OCI-LY1 (cell line): ENCODE measurements at regions not wholly inside any gene's neighbourhood (a gene's known extent, or its start where the extent isn't known, plus 50 kb on each side); places are given as distances from the start of the nearest gene placed in this dataset.

Experiments used
- H2AFZ ChIP-seq: fragments of 200-600 bp; sonication (generic), shearing (Covaris generic); 2 replicates; pipeline ENCODE4 v1.6.0; 2014; ENCODE audit warnings: antibody characterized with exemption, mild to moderate bottlenecking, low read length
- H3F3A ChIP-seq: fragments of 200-600 bp; sonication (generic), shearing (Covaris generic); 2 replicates; pipeline ENCODE4 v1.6.0; 2014; ENCODE audit warnings: mild to moderate bottlenecking, antibody characterized with exemption, low read length, moderate library complexity; ENCODE audit not compliant: insufficient read depth
- H3K27ac ChIP-seq: fragments of 200-600 bp; sonication (generic); 2 replicates; pipeline ENCODE4 v1.5.1; 2014; ENCODE audit warnings: low read length, mixed run types, mild to moderate bottlenecking, low read depth; ENCODE audit not compliant: poor library complexity, severe bottlenecking
- H3K27me3 ChIP-seq: fragments of 200-600 bp; sonication (generic); 2 replicates; pipeline ENCODE4 v1.6.0; 2014; ENCODE audit warnings: antibody characterized with exemption, mild to moderate bottlenecking, low read length, moderate library complexity; ENCODE audit not compliant: insufficient read depth
- H3K36me3 ChIP-seq: fragments of 200-600 bp; sonication (generic); 2 replicates; pipeline ENCODE4 v1.6.1; 2014; ENCODE audit warnings: mild to moderate bottlenecking, antibody characterized with exemption, low read length, moderate library complexity, mixed read lengths; ENCODE audit not compliant: insufficient read depth
- H3K4me1 ChIP-seq: fragments of 200-600 bp; sonication (generic); 2 replicates; pipeline ENCODE4 v1.5.1; 2014; ENCODE audit warnings: mild to moderate bottlenecking, low read length, moderate library complexity; ENCODE audit not compliant: insufficient read depth, severe bottlenecking
- H3K4me2 ChIP-seq: fragments of 200-600 bp; sonication (generic), shearing (Covaris generic); 2 replicates; pipeline ENCODE4 v1.6.1; 2014; ENCODE audit warnings: low read length
- H3K4me3 ChIP-seq: fragments of 200-600 bp; sonication (generic); 2 replicates; pipeline ENCODE4 v1.5.1; 2014; ENCODE audit warnings: low read length, low read depth, mild to moderate bottlenecking, mixed read lengths; ENCODE audit not compliant: poor library complexity, severe bottlenecking
- H3K79me2 ChIP-seq: fragments of 200-600 bp; shearing (Covaris generic); 2 replicates; pipeline ENCODE4 v1.6.1; 2016; ENCODE audit warnings: mixed run types, low read length, mixed read lengths; ENCODE audit not compliant: insufficient read depth
- H3K9ac ChIP-seq: fragments of 200-600 bp; sonication (generic), shearing (Covaris generic); 2 replicates; pipeline ENCODE4 v1.6.1; 2014; ENCODE audit warnings: mild to moderate bottlenecking, low read length, mixed read lengths
- H3K9me2 ChIP-seq: fragments of 200-600 bp; sonication (generic), shearing (Covaris generic); 2 replicates; pipeline ENCODE4 v1.6.1; 2014; ENCODE audit warnings: low read depth, mild to moderate bottlenecking, low read length, mixed read lengths
- H3K9me3 ChIP-seq: fragments of 200-600 bp; shearing (Covaris generic); 2 replicates; pipeline ENCODE4 v1.6.1; 2014; ENCODE audit warnings: low read length, mixed read lengths
- H4K20me1 ChIP-seq: fragments of 200-600 bp; sonication (generic), shearing (Covaris generic); 2 replicates; pipeline ENCODE4 v1.6.0; 2016; ENCODE audit warnings: mild to moderate bottlenecking, low read length; ENCODE audit not compliant: insufficient read depth
- EZH2 ChIP-seq: fragments of 200-600 bp; sonication (generic), shearing (Covaris generic); IDR thresholded peaks from 2 replicates; pipeline ENCODE4 v1.8.0; 2017; ENCODE audit warnings: borderline replicate concordance, mixed run types, mild to moderate bottlenecking, antibody characterized with exemption, low read length, moderate library complexity, mixed read lengths
- TF ChIP-seq, protein P1 (sequence below): fragments of 200-600 bp; sonication (generic), shearing (Covaris generic); IDR thresholded peaks from 2 replicates; pipeline ENCODE4 v1.5.1; 2017; ENCODE audit warnings: mild to moderate bottlenecking, antibody characterized with exemption, low read length, moderate library complexity, mixed read lengths

DNA sequence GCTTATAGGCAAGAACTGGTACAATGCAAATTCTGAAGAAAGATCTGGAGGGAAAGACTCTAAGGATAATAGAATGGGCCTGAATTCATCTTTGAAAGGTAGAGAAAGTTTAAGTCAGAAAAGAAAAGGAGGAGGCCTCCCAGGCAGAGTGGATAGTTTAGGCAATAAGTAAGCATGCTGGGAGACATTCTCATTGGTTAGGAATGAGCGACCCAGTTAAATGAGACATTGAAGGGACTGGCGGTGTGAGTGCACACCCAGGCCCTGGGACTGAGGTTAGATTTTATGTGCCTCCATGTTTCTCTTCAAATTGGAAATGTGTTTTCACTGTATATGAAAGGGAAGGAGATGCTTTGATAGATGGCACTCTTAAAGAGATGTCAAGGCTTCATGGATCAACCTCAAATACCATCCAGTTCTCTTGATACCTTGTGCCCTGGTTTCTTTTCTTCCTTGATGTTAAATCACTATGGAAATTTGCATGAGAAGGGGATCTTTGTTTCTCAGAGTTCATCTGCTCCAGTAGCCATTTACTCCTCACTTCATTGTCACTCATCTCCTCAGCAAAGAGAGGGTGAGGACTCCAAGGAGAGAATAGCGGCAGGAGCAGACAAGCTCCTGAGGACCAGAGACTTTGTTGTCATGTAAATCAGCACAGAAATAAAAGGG lies 584.2 kb upstream of the INTU start:
- H3K9me2 ChIP-seq: no peaks in the 10 kb centered on the region
- no peaks in the 10 kb centered on the region for H3K4me1 ChIP-seq
- no peak overlapping the region for H3K27ac ChIP-seq
- no peaks in the 10 kb centered on the region for H3K79me2 ChIP-seq
- no peaks in the 10 kb centered on the region for H3K36me3 ChIP-seq
- no peak overlapping the region for H2AFZ ChIP-seq
- H3K9me3 ChIP-seq: no peaks in the 10 kb centered on the region
- no peaks in the 10 kb centered on the region for H4K20me1 ChIP-seq
- TF ChIP-seq EZH2: no peak
- TF ChIP-seq, protein P1, sequence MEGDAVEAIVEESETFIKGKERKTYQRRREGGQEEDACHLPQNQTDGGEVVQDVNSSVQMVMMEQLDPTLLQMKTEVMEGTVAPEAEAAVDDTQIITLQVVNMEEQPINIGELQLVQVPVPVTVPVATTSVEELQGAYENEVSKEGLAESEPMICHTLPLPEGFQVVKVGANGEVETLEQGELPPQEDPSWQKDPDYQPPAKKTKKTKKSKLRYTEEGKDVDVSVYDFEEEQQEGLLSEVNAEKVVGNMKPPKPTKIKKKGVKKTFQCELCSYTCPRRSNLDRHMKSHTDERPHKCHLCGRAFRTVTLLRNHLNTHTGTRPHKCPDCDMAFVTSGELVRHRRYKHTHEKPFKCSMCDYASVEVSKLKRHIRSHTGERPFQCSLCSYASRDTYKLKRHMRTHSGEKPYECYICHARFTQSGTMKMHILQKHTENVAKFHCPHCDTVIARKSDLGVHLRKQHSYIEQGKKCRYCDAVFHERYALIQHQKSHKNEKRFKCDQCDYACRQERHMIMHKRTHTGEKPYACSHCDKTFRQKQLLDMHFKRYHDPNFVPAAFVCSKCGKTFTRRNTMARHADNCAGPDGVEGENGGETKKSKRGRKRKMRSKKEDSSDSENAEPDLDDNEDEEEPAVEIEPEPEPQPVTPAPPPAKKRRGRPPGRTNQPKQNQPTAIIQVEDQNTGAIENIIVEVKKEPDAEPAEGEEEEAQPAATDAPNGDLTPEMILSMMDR: no peak
- H3K9ac ChIP-seq: no peak overlapping the region
- H3K27me3 ChIP-seq: no peaks in the 10 kb centered on the region
- no peaks in the 10 kb centered on the region for H3F3A ChIP-seq
- no peak overlapping the region for H3K4me3 ChIP-seq
- H3K4me2 ChIP-seq: no peak overlapping the region

DNA sequence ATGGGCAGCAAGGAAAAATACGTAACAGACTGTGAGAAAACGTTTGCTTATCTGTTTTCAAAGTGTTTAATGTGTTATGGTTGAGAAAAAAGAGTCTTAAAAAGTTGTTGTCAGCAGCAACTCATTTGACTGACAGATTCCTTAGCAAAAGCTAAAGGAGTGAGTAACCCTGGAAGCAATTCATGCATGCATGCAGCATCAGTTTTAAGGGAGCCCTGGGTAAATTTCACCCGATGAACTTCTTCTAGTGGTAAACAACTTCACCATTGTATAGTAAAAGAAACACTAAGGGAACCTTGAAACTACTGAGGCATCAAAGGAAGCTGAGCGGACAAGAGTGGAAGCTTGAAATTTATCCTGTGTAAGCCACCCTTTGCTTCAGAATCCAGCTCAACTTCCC lies 583.2 kb upstream of the INTU start:
- Histone ChIP-seq H3K27ac (no peak overlapping the region), H3F3A (no peaks in the 10 kb centered on the region), H3K9ac (no peak overlapping the region), H3K36me3 (no peaks in the 10 kb centered on the region), H3K9me3 (no peaks in the 10 kb centered on the region), H3K79me2 (no peaks in the 10 kb centered on the region), H2AFZ (no peak overlapping the region), H3K27me3 (no peaks in the 10 kb centered on the region), H3K4me2 (no peak overlapping the region), H4K20me1 (no peaks in the 10 kb centered on the region), H3K4me1 (no peaks in the 10 kb centered on the region), H3K4me3 (no peak overlapping the region), H3K9me2 (no peaks in the 10 kb centered on the region)
- TF ChIP-seq, protein P1: no peak
- TF ChIP-seq EZH2: no peak

DNA sequence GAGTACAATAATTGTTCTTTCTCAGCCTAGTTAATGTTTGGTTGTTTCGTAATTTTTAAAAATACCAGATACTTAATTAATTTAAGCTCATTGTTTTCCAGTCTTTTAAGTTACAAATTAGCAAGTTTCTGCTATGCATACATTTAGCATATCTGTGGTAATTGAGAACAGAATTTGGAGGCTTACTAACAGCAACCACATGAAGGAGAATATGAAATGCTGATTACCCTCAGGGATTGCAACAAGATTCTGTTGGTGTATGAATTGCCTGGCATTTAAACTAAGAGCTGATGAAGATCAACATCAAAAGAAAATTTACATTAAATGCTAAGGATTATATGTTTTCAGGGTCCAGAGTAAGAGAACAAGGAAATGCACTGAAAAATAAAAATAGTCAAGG lies 580.0 kb upstream of the INTU start:
- Histone ChIP-seq H3K27me3 (no peaks in the 10 kb centered on the region), H4K20me1 (no peaks in the 10 kb centered on the region), H3K4me1 (no peaks in the 10 kb centered on the region), H3K4me2 (no peak overlapping the region), H2AFZ (no peak overlapping the region), H3K4me3 (no peak overlapping the region), H3K9me3 (no peaks in the 10 kb centered on the region), H3K36me3 (no peaks in the 10 kb centered on the region), H3K79me2 (no peaks in the 10 kb centered on the region), H3F3A (no peaks in the 10 kb centered on the region), H3K9ac (no peak overlapping the region), H3K9me2 (no peaks in the 10 kb centered on the region), H3K27ac (no peak overlapping the region)
- TF ChIP-seq, protein P1: no peak
- no peak for TF ChIP-seq EZH2
